HG02885 (cell line): ENCODE measurements at regions not wholly inside any gene's neighbourhood (a gene's known extent, or its start where the extent isn't known, plus 50 kb on each side); places are given as distances from the start of the nearest gene placed in this dataset.

Experiments
- ATAC-seq: cut with Tn5 transposase; IDR thresholded peaks from one replicate; pipeline ENCODE4 v1.9.1; 2021; ENCODE audit warnings: mild to moderate bottlenecking; ENCODE audit not compliant: unreplicated experiment, poor library complexity

DNA sequence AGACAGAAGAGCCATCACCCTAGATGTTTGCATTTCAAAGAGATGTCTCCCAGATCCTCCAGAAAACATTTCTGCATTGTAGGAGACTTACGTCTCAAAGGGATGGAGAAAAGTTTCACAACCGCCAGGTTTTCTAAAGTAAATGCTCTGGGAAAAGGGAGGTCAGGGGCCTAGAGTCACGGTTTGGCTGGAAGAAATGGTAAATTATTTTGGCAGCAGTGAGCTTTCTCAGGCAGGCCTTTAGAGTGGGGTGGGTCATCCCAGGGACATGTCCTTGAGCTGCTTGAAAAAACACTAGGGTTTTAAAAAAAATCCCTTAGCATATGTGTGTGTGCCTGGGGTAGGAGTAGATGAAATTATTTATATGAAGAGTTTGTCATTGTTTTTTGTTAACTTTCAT lies 728.8 kb downstream of the TYW1 start:
- ATAC-seq = no peak

DNA sequence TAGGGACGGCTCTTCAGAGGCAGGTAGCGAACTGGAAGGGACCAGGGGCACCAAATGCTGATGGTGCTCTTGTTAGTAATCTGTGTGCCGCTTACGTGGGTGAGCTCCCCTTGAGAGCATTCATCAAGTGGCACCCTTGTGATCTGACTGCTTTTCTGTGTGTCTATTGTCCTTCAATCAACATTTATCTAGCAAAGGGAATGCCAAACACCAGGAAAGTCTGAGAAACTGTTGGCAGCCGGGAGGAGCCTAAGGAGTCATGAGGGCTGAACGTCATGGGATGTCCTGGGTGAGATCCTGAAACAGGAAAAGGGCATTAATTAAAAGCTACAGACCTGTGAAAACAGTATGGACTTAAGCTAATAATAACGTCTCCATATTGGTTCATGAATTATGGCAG lies 733.1 kb downstream of the TYW1 start:
- no peak for ATAC-seq

DNA sequence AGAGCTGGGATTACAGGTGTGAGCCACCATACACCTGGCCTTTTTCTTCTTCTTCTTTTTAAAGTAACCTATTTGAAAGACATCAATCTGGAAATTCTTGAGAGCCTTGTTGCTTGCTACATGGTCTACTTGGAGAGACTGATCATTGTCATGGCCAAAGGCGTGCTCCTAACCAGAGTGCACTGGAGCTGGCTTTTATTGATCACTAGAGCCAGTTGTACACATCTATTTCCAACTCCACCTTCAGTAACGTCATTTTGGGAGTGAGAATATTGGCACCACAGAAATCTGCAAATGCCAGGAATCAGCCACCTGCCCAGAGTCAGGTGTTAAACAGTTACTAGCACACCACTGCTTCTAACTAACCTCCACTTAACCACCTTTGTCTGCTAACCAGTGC lies 735.1 kb downstream of the TYW1 start:
- ATAC-seq = no peak

DNA sequence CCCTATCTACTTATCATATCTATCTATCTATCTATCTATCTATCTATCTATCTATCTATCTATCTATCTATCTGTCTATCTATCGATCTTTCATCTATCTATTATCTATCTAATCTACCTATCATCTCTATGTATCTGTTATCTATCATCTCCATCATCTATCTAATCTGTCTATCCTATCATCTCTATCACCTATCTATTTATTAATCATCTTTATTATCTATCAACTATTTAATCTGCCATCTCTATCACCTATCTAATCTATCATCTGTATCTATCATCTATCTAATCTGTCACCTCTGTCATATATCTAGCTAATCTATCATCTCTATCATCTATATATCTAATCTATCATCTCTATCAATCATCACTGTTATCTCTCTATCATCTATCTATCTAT lies 736.3 kb downstream of the TYW1 start:
- no peak for ATAC-seq

DNA sequence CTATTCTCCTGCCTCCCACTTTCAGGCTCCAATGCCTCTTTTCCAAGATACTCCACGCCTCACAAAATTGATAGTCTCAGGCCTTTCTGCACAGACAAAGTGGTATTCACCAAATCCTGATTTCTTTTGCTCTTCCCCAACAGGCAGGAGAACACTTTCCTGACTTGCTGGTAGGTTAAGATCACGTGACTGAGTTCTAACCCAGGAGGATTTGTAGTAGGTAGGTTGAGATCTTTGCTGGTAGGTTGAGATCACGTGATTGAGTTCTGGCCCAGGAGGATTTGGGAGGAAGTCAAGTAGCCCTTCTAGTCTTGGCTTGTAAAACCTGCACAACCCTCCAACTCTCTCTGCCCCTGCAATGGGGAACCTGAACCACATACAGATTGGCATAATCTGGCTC lies 741.5 kb downstream of the TYW1 start:
- ATAC-seq = no peak

DNA sequence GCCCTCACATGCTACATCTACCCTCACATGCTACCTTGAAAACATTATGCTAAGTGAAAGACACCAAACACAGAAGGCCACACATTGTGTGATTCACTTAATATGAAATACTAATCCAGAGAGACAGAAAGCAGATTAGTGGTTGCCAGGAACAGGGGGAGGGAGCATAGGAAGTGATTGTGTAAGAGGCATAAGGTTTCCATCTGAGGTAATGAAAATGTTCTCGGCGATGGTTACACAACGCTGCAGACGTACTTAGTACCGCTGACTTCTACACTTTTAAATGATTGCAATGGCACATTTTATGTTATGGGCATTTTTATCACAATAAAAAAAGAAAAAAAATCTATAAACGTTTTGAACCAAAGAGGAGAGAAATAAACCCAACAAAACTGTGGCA lies 742.3 kb downstream of the TYW1 start:
- no peak for ATAC-seq

DNA sequence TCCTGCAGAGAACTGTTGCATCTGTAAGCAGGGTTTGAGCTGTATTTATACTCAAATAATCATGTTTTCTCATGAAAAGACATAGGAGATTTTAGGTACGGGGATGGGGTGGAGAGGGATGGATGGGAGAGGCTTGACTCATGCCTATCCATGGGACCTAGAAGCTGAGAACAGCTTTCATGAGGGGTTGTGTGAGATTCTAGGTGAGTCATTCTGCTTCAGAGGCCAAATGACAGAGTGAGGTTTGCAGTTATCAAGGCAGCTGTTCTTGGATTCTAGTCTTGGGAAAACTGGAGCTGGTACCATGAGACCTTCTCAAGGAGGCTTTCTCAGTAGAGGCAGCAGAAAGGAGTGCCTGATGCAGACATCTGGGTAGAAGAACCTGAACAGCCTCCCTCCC lies 746.9 kb downstream of the TYW1 start:
- ATAC-seq = no peak

DNA sequence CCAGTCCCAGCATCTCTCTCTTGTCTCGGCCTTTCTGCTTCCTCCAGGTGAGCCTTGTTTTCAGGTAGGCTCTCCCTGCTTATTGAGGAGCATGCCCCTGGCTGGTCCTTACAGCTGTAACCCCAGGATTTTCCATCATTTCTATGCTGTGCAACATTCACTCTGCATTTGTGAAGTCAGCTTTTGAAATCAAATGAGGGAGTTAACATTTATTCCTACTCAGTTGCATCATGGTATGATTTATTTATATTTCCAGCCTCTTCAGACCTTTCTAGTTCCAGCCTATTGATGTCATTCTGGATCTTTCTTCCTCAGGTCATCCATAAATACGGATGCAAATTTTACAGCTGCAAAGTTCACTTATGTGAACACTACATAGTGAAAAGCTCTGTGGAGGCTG lies 755.6 kb downstream of the TYW1 start:
- no peak for ATAC-seq

DNA sequence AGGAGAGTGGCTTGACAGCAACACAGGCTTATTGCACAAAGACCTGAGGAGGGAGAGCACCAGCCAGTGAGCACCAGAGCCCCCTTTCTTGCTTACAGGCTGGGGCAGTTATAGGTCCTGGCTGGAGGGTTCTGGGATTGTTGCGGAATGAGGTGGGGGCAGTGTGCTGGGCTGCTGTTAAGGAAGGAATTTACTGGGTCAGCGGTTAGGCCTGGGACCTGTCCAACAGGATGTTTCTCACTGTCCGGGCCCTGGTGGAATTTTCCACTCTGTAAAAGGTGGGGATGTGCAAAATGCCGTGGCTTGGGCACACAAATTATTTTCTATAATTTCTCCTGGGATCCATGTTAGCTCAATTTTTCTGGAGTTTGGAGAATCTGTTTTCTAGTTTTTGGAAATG lies 757.3 kb downstream of the TYW1 start:
- ATAC-seq = no peak

DNA sequence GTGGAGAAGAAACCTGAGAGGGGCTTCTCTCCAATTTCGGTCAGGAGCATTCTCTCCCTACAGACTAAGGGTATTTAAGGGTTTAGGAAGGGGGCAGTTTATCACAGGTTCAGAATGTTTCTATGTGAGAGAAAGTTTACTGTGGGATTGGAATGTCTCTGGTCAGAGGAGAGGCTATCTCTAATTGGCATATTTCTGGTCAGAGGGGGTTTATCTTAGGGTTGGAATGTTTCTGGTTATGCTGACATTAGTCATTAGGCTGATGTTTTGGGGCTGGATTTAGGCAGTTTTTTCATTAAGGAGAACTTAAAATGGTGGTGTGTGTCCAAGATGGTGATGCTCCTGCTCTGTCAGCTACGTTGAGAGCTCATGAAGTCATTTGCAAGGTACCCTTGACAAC lies 758.0 kb downstream of the TYW1 start:
- no peak for ATAC-seq

DNA sequence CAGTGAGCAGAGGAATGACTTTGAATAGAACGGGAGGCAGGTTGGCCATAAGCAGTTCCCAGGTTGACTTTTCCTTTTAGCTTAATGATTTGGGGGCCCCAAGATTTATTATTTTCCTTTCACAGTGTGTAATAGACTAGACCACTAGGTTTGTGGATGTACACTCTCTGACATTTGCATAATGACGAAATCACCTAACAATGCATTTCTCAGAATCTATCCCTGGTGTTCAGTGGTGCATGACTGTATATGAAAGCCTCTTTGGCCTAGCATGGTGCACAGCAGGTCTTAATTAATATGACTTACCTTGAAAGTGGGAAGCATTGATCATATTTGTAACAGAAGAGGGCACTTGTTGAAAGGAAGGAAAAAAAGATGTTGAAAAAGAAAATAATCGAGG lies 761.9 kb downstream of the TYW1 start:
- no peak for ATAC-seq

DNA sequence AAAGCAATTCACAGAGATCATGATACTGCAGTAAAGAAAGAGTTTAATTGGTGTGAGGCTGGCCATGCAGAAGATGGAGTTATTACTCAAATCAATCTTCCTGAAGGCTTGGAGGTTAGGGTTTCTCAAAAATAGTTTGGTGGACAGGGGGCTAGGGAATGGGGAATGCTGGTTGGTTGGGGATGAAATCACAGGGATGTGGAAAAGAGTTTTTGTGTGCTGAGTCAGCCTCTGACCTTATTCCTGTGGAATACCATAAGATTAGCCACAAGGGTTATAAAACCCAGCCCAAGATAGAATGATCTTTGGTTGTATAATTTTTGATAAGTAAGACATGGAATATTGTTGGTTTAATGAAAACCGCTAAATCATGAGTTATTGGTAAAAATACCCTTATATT lies 764.3 kb downstream of the TYW1 start:
- no peak for ATAC-seq

DNA sequence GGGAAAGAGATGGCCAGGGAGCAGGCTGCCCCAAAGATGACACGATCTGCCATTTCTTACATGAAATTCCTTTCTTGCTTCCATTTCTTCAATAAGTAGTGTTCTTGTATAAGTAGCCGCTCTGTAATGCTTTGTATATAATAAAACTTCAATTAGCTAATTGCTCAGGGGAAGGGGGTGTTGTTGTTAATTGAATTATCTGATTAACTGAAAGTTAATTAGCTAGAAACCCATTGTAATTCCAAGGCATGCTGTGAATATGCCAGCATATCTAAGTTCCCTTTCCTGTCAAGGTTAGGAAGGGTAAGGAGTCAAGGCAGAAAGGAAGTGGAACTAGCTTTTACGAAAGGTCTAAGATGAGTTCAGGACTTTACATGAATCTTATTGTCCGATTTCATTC lies 765.9 kb downstream of the TYW1 start:
- no peak for ATAC-seq

DNA sequence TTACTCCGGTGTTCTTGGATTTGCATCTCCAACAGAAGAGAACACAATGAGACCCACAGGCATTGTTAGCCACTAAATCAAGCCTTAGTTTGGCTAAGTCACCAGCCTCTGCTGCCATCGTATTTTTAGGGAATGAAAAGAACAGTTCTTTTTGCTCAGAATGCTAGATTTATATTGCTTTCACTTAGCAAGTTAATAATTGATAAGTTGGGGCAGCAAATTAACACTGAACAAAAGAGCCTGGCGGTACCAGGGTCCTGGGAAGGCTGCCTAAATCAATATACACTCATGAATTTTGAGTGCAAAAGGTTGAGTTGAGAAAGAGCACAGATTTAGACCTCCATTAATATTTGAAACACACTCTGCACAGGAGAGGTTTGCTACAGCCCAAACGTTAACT lies 767.7 kb downstream of the TYW1 start:
- no peak for ATAC-seq

DNA sequence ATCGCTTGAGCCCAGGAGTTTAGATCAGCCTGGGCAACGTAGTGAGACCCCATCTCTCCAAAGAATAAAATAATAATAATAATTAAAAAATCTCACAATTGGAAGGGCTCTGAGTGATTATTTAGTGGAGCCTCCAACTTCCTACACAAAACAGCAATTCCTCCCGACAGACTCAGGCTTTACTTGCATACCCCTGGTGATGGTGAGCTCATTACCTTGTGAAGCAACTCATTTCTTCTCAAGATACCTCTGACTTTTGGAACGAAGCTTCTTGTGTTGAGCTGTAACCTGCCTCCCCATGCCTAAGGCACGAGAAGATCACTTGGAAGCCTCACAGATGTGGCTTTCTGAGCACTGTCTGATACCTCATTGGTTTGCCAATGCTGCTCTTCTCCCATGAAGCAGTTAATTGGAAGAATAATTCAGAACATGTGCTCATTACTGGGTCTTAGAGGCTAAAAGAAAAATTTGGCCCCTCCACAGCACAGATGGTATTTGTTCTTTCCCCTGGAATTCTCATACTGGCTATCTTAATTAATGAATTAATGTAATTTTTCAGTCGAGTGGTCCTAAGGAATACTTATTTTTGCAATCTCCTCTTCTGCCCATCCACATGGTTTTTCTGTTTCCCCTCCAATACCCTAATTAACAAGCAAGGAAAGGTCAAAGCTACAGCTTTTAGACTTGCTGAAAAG lies 769.0 kb downstream of the TYW1 start:
- ATAC-seq = no peak

DNA sequence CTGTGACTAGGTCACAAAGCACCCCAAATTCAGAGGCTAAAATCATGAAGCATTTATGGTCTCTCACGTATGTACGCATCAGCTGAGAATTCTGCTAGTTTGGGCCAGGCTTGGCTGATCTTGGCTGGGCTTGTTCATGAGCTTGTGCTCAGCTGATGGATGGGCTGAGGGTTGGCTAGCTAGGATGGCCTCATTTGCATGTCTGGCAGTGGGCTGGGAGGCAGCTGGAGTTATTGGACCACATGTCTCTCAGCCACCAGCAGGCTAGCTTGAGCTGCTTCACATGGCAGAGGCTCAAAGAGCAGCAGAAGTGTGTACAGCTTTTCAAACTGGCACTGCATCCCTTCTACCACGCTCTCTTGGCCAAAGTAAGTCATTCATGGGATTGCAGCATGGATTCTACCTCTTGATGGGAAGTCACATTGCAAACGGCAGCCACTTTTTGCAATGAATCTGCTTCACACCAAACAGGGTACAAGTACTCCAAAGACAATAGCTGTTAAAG lies 770.3 kb downstream of the TYW1 start:
- no peak for ATAC-seq

DNA sequence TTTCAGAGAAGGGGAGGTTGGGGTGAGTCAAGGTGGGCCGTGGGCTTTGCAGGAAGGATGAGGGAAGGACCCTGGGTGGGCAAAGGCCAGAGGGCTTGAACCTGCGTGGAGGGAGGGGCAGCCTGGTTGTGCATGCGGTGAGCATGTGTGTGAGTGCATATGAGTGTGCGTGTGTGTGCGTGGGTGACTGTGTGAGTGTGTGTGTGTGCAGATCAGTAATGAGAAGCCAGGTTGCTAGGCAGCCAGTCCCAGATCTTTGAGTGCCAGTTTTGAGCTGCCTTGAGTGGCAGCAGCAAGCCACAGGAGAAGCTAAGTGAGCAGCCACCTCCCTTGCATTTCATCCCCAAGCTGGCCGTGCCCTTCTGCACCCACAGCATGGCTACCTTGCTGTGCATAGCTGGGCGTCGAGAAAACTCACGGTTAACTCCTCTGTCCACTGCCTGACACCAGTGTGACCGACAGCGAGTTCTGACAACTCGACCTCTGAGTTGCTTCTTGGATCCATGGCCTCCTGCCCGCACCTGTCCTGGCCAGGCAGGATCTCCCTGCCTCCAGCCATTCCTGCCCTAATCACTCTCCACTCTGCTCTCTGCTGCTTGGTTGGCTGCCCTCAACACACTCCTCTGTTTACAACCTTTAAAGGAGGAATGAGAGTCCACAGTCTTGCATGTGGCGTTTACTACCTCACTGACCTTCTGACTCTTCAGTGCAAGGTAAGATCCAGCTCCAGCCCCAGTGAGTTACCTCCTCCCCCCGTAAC lies 775.4 kb downstream of the TYW1 start:
- ATAC-seq = no peak

DNA sequence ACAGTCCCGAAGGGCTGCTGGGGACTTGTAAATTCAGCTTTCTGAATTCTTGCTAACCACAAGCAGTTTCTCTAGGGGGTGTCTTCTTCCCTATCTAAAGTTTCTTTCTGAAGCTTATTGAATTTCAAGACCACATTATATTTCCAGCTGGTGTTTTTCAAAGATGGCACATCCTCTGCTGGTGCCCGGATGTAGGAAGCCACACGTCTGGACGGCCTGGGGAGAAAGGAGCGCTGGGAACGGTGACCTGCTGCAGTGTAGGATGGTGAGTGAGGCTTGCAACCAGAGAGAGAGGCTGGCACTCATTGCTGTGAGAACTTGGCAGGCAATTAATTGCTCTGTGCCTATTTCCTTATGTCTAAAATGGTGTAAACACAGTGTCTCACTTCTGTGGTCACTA lies 776.4 kb downstream of the TYW1 start:
- no peak for ATAC-seq

DNA sequence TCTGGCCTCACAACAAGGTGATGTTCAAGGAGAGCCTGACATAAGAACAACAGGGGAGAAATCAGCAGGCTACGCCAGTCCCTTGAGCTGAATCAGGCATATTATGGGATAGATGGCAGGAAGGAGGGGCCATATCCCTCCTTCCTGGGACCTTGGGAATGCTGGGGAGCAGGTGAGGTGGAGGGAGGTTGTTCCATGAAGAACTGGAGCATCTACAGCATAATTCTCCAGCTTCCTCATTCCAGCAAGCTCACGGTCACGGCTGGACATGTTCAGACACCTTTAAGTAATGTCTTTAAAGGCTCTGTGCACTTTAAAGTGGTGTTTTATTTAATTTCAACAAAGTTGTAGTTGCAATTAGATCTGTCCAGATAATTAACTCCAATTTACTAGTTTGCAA lies 780.5 kb downstream of the TYW1 start:
- ATAC-seq = no peak

DNA sequence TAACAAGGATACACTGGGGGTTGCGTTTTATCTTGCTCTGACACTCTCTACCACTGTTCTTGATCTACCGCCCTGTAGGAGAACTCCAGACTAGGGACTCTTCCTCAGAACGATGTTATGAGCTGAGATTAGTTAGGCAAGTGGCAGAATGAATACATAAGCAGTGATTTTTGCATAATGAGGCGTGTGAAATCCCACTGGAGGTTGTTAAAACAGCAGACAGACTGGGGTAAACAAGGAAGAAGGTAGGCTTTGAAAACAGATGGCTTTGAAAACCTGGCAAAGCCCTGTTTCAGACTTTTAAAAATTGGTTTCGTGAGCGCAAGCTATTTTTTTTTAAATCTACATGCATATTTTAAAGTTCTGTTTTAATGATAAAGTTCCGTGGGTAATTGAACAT lies 785.2 kb downstream of the TYW1 start:
- no peak for ATAC-seq

DNA sequence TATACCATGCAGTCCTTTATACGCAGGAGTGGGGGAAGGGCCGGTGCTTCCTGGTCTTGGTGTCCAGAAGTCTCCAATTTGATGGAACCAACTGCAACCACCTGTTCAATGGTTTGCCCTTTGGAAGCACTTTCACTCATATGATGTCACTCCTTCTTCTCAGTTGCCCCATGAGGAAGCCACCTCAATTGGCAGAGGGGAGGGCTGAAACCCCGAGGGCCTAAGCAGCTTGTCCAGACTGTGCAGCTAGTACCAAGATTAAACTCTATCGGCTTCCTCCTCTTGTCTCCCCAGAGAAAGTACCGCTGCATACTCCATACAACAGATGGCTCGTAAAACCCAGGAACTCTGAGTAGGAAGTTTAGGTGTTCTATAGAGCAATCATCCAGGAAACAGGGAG lies 789.4 kb downstream of the TYW1 start:
- no peak for ATAC-seq

DNA sequence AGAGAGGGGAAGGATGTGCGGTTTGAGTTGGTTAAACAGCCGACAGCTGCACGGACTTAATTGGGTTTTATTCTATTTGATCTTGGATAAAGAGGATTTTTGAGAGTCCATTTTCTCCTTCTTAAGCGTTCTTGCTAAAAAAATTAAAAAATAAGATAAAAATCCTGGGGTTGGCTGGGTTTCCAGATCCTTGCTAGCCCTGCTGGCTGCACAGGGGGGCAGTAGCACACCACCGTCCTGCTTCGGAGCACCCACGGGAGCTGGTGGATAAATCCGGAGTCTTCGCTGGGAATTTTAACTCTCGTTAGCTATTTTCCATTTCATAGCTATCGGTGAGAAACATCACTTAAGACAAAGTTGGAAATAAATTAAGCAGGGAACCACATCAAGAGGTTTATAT lies 792.0 kb downstream of the TYW1 start:
- ATAC-seq = no peak
